Nephron progenitor cell (in vitro differentiated cells): ENCODE measurements at regions not wholly inside any gene's neighbourhood (a gene's known extent, or its start where the extent isn't known, plus 50 kb on each side); places are given as distances from the start of the nearest gene placed in this dataset.

ENCODE experiments used
- DNase-seq: peaks from one replicate; pipeline ENCODE4 v3.0.0; 2021
- H3K27ac Mint-ChIP-seq: 2 replicates; pipeline ENCODE4 v1.8.0; 2021; ENCODE audit warnings: mild to moderate bottlenecking, moderate library complexity, mixed read lengths
- H3K27me3 Mint-ChIP-seq: 2 replicates; pipeline ENCODE4 v1.8.0; 2021; ENCODE audit warnings: mild to moderate bottlenecking, low read depth, mixed read lengths; ENCODE audit not compliant: poor library complexity
- H3K36me3 Mint-ChIP-seq: 2 replicates; pipeline ENCODE4 v1.8.0; 2021; ENCODE audit warnings: low read depth, mixed read lengths
- H3K4me1 Mint-ChIP-seq: 2 replicates; pipeline ENCODE4 v1.8.0; 2021; ENCODE audit warnings: mixed read lengths
- H3K4me3 Mint-ChIP-seq: 2 replicates; pipeline ENCODE4 v1.8.0; 2021; ENCODE audit warnings: mild to moderate bottlenecking, moderate library complexity, mixed read lengths
- H3K9me3 Mint-ChIP-seq: 2 replicates; pipeline ENCODE4 v1.8.0; 2021; ENCODE audit warnings: mild to moderate bottlenecking, moderate library complexity, mixed read lengths
- CTCF ChIP-seq: fragments of 200-600 bp; sonication (generic); IDR thresholded peaks from 2 replicates; pipeline ENCODE4 v1.5.0; 2021; ENCODE audit warnings: antibody characterized with exemption

- Mint-ChIP-seq H3K27me3 (peaks cover 9% of the 10 kb centered on the region), H3K9me3 (no peaks in the 10 kb centered on the region), H3K36me3 (no peaks in the 10 kb centered on the region), H3K4me1 (peaks cover 23% of the 10 kb centered on the region), H3K4me3 (no peak overlapping the region), H3K27ac (no peak overlapping the region)
- DNase-seq = no peak
- TF ChIP-seq CTCF = no peak
Measured at GRCh38 chr13:94827566-94827965, 115.2 kb upstream of the SOX21 start.

GRCh38 chr13:94825507-94825906, 113.2 kb upstream of the SOX21 start:
- Mint-ChIP-seq H3K9me3 (no peaks in the 10 kb centered on the region), H3K27ac (no peak overlapping the region), H3K27me3 (peaks cover 9% of the 10 kb centered on the region), H3K4me1 (peaks cover 17% of the 10 kb centered on the region), H3K36me3 (no peaks in the 10 kb centered on the region), H3K4me3 (no peak overlapping the region)
- no peak for TF ChIP-seq CTCF
- DNase-seq = no peak

- Mint-ChIP-seq H3K27me3 (peaks cover 9% of the 10 kb centered on the region), H3K9me3 (no peaks in the 10 kb centered on the region), H3K4me3 (no peak overlapping the region), H3K36me3 (no peaks in the 10 kb centered on the region), H3K27ac (no peak overlapping the region), H3K4me1 (peaks cover 13% of the 10 kb centered on the region)
- TF ChIP-seq CTCF = no peak
- no peak for DNase-seq
Measured at GRCh38 chr13:94824601-94825000, 112.3 kb upstream of the SOX21 start.

- Mint-ChIP-seq H3K4me3 (no peak overlapping the region), H3K9me3 (no peaks in the 10 kb centered on the region), H3K36me3 (no peaks in the 10 kb centered on the region), H3K27ac (no peak overlapping the region), H3K27me3 (peaks cover 9% of the 10 kb centered on the region), H3K4me1 (no peaks in the 10 kb centered on the region)
- TF ChIP-seq CTCF = no peak
- no peak for DNase-seq
Measured at GRCh38 chr13:94822356-94822755, 110.0 kb upstream of the SOX21 start.

GRCh38 chr13:94816256-94816655, 103.9 kb upstream of the SOX21 start:
- no peaks in the 10 kb centered on the region for H3K36me3 Mint-ChIP-seq
- TF ChIP-seq CTCF = no peak
- H3K4me1 Mint-ChIP-seq = no peaks in the 10 kb centered on the region
- no peak overlapping the region for H3K4me3 Mint-ChIP-seq
- no peak overlapping the region for H3K27ac Mint-ChIP-seq
- no peak for DNase-seq
- H3K9me3 Mint-ChIP-seq = no peaks in the 10 kb centered on the region
- peaks cover 7% of the 10 kb centered on the region for H3K27me3 Mint-ChIP-seq

GRCh38 chr13:94813920-94814475, 101.7 kb upstream of the SOX21 start:
- no peak for DNase-seq
- no peaks in the 10 kb centered on the region for H3K9me3 Mint-ChIP-seq
- peaks cover 7% of the 10 kb centered on the region for H3K27me3 Mint-ChIP-seq
- no peak for TF ChIP-seq CTCF
- H3K36me3 Mint-ChIP-seq = no peaks in the 10 kb centered on the region
- no peak overlapping the region for H3K27ac Mint-ChIP-seq
- no peak overlapping the region for H3K4me3 Mint-ChIP-seq
- no peaks in the 10 kb centered on the region for H3K4me1 Mint-ChIP-seq
